HEK293 (cell line): ENCODE measurements at regions not wholly inside any gene's neighbourhood (a gene's known extent, or its start where the extent isn't known, plus 50 kb on each side); places are given as distances from the start of the nearest gene placed in this dataset.

Experiments used
- CTCF ChIA-PET: fragments of 350-600 bp; formaldehyde crosslinking; extraction: SDS; loops from one replicate; lab custom pipeline; 2021; ENCODE audit warnings: antibody characterized with exemption; lab: Yijun Ruan, JAX
- POLR2A ChIA-PET: fragments of 300-600 bp; formaldehyde crosslinking; extraction: SDS; loops from one replicate; lab custom pipeline; 2020; ENCODE audit warnings: antibody characterized with exemption, inconsistent platforms; lab: Yijun Ruan, JAX
- H3K27ac ChIP-seq: fragments of 200-500 bp; sonication (Bioruptor generic); 2 replicates; pipeline ENCODE4 v1.5.1; 2014; ENCODE audit warnings: low read depth, low read length, control low read depth, inconsistent platforms; ENCODE audit errors: extremely low read depth
- H3K36me3 ChIP-seq, 2 experiments: fragments of 200-500 bp in 1 of 2; sonication (Bioruptor generic) in 1 of 2; 1 replicate in 1 of 2; 2 replicates in 1 of 2; pipeline ENCODE4 v1.5.1; 2014 to 2017; ENCODE audit warnings: inconsistent platforms in 2 of 2, low read length in 2 of 2; ENCODE audit not compliant: control insufficient read depth in 2 of 2, insufficient read depth in 1 of 2
- H3K4me1 ChIP-seq: fragments of 200-500 bp; sonication (Bioruptor generic); 2 replicates; pipeline ENCODE4 v1.5.1; 2014; ENCODE audit warnings: mild to moderate bottlenecking, low read length, inconsistent platforms; ENCODE audit not compliant: control insufficient read depth, insufficient read depth
- H3K4me3 ChIP-seq: 2 replicates; pipeline ENCODE4 v1.5.1; 2011; ENCODE audit warnings: low read depth, mild to moderate bottlenecking, control low read depth, low read length, moderate library complexity
- H3K9me3 ChIP-seq: fragments of 200-500 bp; sonication (Bioruptor generic); 2 replicates; pipeline ENCODE4 v1.5.1; 2014; ENCODE audit warnings: low read depth, low read length, inconsistent platforms; ENCODE audit not compliant: control insufficient read depth, insufficient read depth
- BCL11A ChIP-seq: fragments of 450-650 bp; formaldehyde crosslinking; IDR thresholded peaks from 2 replicates; pipeline ENCODE4 v1.5.1; 2016; ENCODE audit warnings: low read depth, missing biosample characterization, missing genetic modification characterization
- EGR2 ChIP-seq: fragments of 450-650 bp; formaldehyde crosslinking; IDR thresholded peaks from 2 replicates; pipeline ENCODE4 v1.5.1; 2016; ENCODE audit warnings: low read depth, missing biosample characterization, missing genetic modification characterization
- FEZF1 ChIP-seq: fragments of 450-650 bp; formaldehyde crosslinking; IDR thresholded peaks from 2 replicates; pipeline ENCODE4 v1.5.1; 2016; ENCODE audit warnings: missing biosample characterization, missing genetic modification characterization
- HOXC10 ChIP-seq: sonication (generic); formaldehyde crosslinking; IDR thresholded peaks from 2 replicates; pipeline ENCODE4 v1.8.1; 2023; ENCODE audit warnings: mild to moderate bottlenecking, missing genetic modification reagents
- PATZ1 ChIP-seq: fragments of 450-650 bp; formaldehyde crosslinking; IDR thresholded peaks from 2 replicates; pipeline ENCODE4 v1.5.1; 2016; ENCODE audit warnings: missing biosample characterization, missing genetic modification characterization
- PRDM2 ChIP-seq: fragments of 450-650 bp; formaldehyde crosslinking; IDR thresholded peaks from 2 replicates; pipeline ENCODE4 v1.5.1; 2016; ENCODE audit warnings: missing biosample characterization, missing genetic modification characterization, borderline replicate concordance
- ZNF112 ChIP-seq: fragments of 450-650 bp; formaldehyde crosslinking; IDR thresholded peaks from 2 replicates; pipeline ENCODE4 v1.5.0; 2017; ENCODE audit warnings: missing biosample characterization, missing genetic modification characterization
- ZNF202 ChIP-seq: fragments of 450-650 bp; formaldehyde crosslinking; IDR thresholded peaks from 2 replicates; pipeline ENCODE4 v1.5.1; 2016; ENCODE audit warnings: missing biosample characterization, missing genetic modification characterization, borderline replicate concordance
- ZNF266 ChIP-seq: fragments of 450-650 bp; formaldehyde crosslinking; IDR thresholded peaks from 2 replicates; pipeline ENCODE4 v1.5.1; 2016; ENCODE audit warnings: missing biosample characterization, missing genetic modification characterization, low read depth
- ZNF311 ChIP-seq: fragments of 450-650 bp; formaldehyde crosslinking; IDR thresholded peaks from 2 replicates; pipeline ENCODE4 v1.5.1; 2017; ENCODE audit warnings: missing biosample characterization, missing genetic modification characterization, borderline replicate concordance
- ZNF335 ChIP-seq: fragments of 450-650 bp; formaldehyde crosslinking; conservative IDR thresholded peaks from 2 replicates; pipeline ENCODE4 v1.5.1; 2016; ENCODE audit warnings: missing biosample characterization, missing genetic modification characterization
- ZNF354C ChIP-seq: fragments of 450-650 bp; formaldehyde crosslinking; IDR thresholded peaks from 2 replicates; pipeline ENCODE4 v1.5.1; 2016; ENCODE audit warnings: missing biosample characterization, missing genetic modification characterization, low read depth, borderline replicate concordance
- ZNF398 ChIP-seq: fragments of 450-650 bp; formaldehyde crosslinking; IDR thresholded peaks from 2 replicates; pipeline ENCODE4 v1.5.1; 2017; ENCODE audit warnings: missing biosample characterization, missing genetic modification characterization
- ZNF48 ChIP-seq: fragments of 450-650 bp; formaldehyde crosslinking; IDR thresholded peaks from 2 replicates; pipeline ENCODE4 v1.5.1; 2016; ENCODE audit warnings: missing biosample characterization, missing genetic modification characterization
- ZNF530 ChIP-seq: fragments of 450-650 bp; formaldehyde crosslinking; IDR thresholded peaks from 2 replicates; pipeline ENCODE4 v1.5.1; 2016; ENCODE audit warnings: low read depth, missing biosample characterization, missing genetic modification characterization
- ZNF558 ChIP-seq: fragments of 450-650 bp; formaldehyde crosslinking; IDR thresholded peaks from 2 replicates; pipeline ENCODE4 v1.5.1; 2016; ENCODE audit warnings: missing biosample characterization, missing genetic modification characterization
- ZNF561 ChIP-seq: fragments of 450-650 bp; IDR thresholded peaks from 2 replicates; pipeline ENCODE4 v1.5.1; 2018; ENCODE audit warnings: missing biosample characterization, missing genetic modification characterization, borderline replicate concordance
- ZNF623 ChIP-seq: fragments of 450-650 bp; formaldehyde crosslinking; IDR thresholded peaks from 2 replicates; pipeline ENCODE4 v1.5.1; 2016; ENCODE audit warnings: missing biosample characterization, missing genetic modification characterization
- ZNF624 ChIP-seq: fragments of 450-650 bp; formaldehyde crosslinking; IDR thresholded peaks from 2 replicates; pipeline ENCODE4 v1.5.1; 2017; ENCODE audit warnings: missing biosample characterization, missing genetic modification characterization
- ZNF629 ChIP-seq: fragments of 450-650 bp; formaldehyde crosslinking; IDR thresholded peaks from 2 replicates; pipeline ENCODE4 v1.5.1; 2017; ENCODE audit warnings: missing biosample characterization, missing genetic modification characterization
- ZNF670 ChIP-seq: fragments of 450-650 bp; formaldehyde crosslinking; IDR thresholded peaks from 2 replicates; pipeline ENCODE4 v1.5.1; 2016; ENCODE audit warnings: missing biosample characterization, missing genetic modification characterization, low read depth
- ZNF768 ChIP-seq: fragments of 450-650 bp; formaldehyde crosslinking; IDR thresholded peaks from 2 replicates; pipeline ENCODE4 v1.5.1; 2018; ENCODE audit warnings: missing biosample characterization, mild to moderate bottlenecking, missing genetic modification characterization
- ZSCAN4 ChIP-seq: fragments of 450-650 bp; formaldehyde crosslinking; IDR thresholded peaks from 2 replicates; pipeline ENCODE4 v1.5.1; 2017; ENCODE audit warnings: missing biosample characterization, missing genetic modification characterization
- ZSCAN5A ChIP-seq: fragments of 450-650 bp; formaldehyde crosslinking; IDR thresholded peaks from 2 replicates; pipeline ENCODE4 v1.5.1; 2016; ENCODE audit warnings: missing biosample characterization, missing genetic modification characterization

GRCh38 chr11:112656772-112657428, 304.3 kb upstream of the NCAM1 start (continued):
- TF ChIP-seq PRDM2 (tag by site-specific recombination), result no peak
- no peak for TF ChIP-seq ZNF558 (tag by site-specific recombination)
- no peak for TF ChIP-seq ZNF670 (tag by site-specific recombination)
- no peak for TF ChIP-seq EGR2 (tag by site-specific recombination)
- TF ChIP-seq BCL11A (tag by site-specific recombination), result no peak
- TF ChIP-seq ZNF354C (tag by site-specific recombination), result no peak
- no peak for TF ChIP-seq FEZF1
- no peak for TF ChIP-seq ZNF202 (tag by site-specific recombination)
- TF ChIP-seq ZNF530 (tag by site-specific recombination), result no peak
- TF ChIP-seq ZNF335 (tag by site-specific recombination), result 0 out of 2 replicates have a peak, but pooled peaks have one; percentile 18
- TF ChIP-seq ZNF398 (tag by site-specific recombination), result peak; percentile 48
- TF ChIP-seq ZNF768 (tag by site-specific recombination), result no peak
- TF ChIP-seq ZNF629 (tag by site-specific recombination), result peak; percentile 70
- TF ChIP-seq ZSCAN5A, result no peak
- TF ChIP-seq ZNF48 (tag by site-specific recombination), result no peak
- TF ChIP-seq ZNF311, result no peak
- TF ChIP-seq ZNF112 (tag by site-specific recombination), result no peak
- TF ChIP-seq ZNF624 (tag by site-specific recombination), result no peak
- TF ChIP-seq, all 188 proteins: peak for 11

GRCh38 chr11:112658431-112658878, 302.8 kb upstream of the NCAM1 start:
- no peaks in the 10 kb centered on the region for H3K36me3 ChIP-seq
- H3K4me3 ChIP-seq, result no peak overlapping the region
- H3K27ac ChIP-seq, result no peak overlapping the region
- ChIA-PET POLR2A (no interaction called here), CTCF (no interaction called here)
- no peaks in the 10 kb centered on the region for H3K4me1 ChIP-seq
- H3K9me3 ChIP-seq, result no peaks in the 10 kb centered on the region
- 0 out of 2 replicates have a peak, but pooled peaks have one; percentile 22 for TF ChIP-seq ZNF266 (tag by site-specific recombination)
- no peak for TF ChIP-seq ZNF561
- TF ChIP-seq HOXC10 (CRISPR knock-in tag), result no peak
- no peak for TF ChIP-seq ZNF623 (tag by site-specific recombination)
- TF ChIP-seq PATZ1 (tag by site-specific recombination), result no peak
- TF ChIP-seq ZSCAN4 (tag by site-specific recombination), result no peak
